ENCODE measurements at regions not wholly inside any gene's neighbourhood (a gene's known extent, or its start where the extent isn't known, plus 50 kb on each side); places are given as distances from the start of the nearest gene placed in this dataset.

DNA sequence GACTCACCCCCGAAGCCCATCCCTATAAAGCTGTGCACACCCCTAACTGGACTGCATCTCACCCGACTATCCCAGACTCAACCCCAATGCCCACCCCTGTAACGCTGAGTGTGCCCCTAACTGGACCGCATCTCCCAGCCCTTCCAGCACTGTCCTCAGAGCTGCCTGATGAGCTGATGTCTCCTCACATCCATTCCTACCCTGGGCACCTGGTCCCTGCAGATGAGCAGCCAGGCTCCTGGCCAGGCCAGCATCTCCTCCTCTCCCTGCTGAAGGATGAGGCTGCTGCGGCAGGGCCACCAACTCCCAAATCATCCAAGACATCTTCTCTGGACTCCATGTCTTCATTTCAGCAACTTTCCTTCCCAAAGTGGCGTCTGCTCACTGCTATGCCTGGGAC, 332.1 kb downstream of the CTTN start:
- TF ChIP-seq YY1 (IDR thresholded peaks at IDR 0.05; ENCODE audit: low read depth), result no peak
- TF ChIP-seq, protein P1, sequence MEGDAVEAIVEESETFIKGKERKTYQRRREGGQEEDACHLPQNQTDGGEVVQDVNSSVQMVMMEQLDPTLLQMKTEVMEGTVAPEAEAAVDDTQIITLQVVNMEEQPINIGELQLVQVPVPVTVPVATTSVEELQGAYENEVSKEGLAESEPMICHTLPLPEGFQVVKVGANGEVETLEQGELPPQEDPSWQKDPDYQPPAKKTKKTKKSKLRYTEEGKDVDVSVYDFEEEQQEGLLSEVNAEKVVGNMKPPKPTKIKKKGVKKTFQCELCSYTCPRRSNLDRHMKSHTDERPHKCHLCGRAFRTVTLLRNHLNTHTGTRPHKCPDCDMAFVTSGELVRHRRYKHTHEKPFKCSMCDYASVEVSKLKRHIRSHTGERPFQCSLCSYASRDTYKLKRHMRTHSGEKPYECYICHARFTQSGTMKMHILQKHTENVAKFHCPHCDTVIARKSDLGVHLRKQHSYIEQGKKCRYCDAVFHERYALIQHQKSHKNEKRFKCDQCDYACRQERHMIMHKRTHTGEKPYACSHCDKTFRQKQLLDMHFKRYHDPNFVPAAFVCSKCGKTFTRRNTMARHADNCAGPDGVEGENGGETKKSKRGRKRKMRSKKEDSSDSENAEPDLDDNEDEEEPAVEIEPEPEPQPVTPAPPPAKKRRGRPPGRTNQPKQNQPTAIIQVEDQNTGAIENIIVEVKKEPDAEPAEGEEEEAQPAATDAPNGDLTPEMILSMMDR (IDR thresholded peaks at IDR 0.05), result no peak
- no peak for TF ChIP-seq GATA2 (CRISPR knock-in tag; IDR thresholded peaks at IDR 0.05)
- TF ChIP-seq SIN3A (IDR thresholded peaks at IDR 0.05; ENCODE audit: borderline replicate concordance, low read depth, low read length), result no peak
- no peak for TF ChIP-seq TCF12 (IDR thresholded peaks at IDR 0.05)
- TF ChIP-seq RCOR1 (IDR thresholded peaks at IDR 0.05; ENCODE audit: low read length), result no peak
- no peak for TF ChIP-seq EZH2phosphoT487 (IDR thresholded peaks at IDR 0.05; ENCODE audit: borderline replicate concordance, low read depth)
- no peak for TF ChIP-seq POLR2AphosphoS5 (IDR thresholded peaks at IDR 0.05; ENCODE audit: low read depth, low read length)
- no peak for TF ChIP-seq FOXM1 (IDR thresholded peaks at IDR 0.05; ENCODE audit: low read depth)
- no peak for TF ChIP-seq EP300 (IDR thresholded peaks at IDR 0.05; ENCODE audit: borderline replicate concordance in 1 of 2, low read depth in 1 of 2, low read length in 1 of 2)
- TF ChIP-seq, protein P2, sequence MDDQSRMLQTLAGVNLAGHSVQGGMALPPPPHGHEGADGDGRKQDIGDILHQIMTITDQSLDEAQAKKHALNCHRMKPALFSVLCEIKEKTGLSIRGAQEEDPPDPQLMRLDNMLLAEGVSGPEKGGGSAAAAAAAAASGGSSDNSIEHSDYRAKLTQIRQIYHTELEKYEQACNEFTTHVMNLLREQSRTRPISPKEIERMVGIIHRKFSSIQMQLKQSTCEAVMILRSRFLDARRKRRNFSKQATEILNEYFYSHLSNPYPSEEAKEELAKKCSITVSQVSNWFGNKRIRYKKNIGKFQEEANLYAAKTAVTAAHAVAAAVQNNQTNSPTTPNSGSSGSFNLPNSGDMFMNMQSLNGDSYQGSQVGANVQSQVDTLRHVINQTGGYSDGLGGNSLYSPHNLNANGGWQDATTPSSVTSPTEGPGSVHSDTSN (IDR thresholded peaks at IDR 0.05), result no peak
- TF ChIP-seq FOXJ3 (CRISPR knock-in tag; IDR thresholded peaks at IDR 0.05), result no peak

Measured in SK-N-SH (cell line).